Erythroblast (primary cell): ENCODE measurements at regions not wholly inside any gene's neighbourhood (a gene's known extent, or its start where the extent isn't known, plus 50 kb on each side); places are given as distances from the start of the nearest gene placed in this dataset.

Experiments
- GATA1 ChIP-seq: IDR thresholded peaks from 2 replicates; pipeline ENCODE4 v1.6.1; 2011; ENCODE audit warnings: low read depth, mild to moderate bottlenecking, control low read depth, low read length, moderate library complexity
- POLR2A ChIP-seq: IDR thresholded peaks from 2 replicates; pipeline ENCODE4 v1.6.1; 2011; ENCODE audit warnings: mild to moderate bottlenecking, low read length

GRCh38 chr12:126537961-126538530 is 1472.8 kb downstream of the AACS start:
- TF ChIP-seq POLR2A (no peak), GATA1 (no peak)
